Esophagus squamous epithelium (tissue), 4 donors: ENCODE measurements at regions not wholly inside any gene's neighbourhood (a gene's known extent, or its start where the extent isn't known, plus 50 kb on each side); places are given as distances from the start of the nearest gene placed in this dataset.

Source experiments
- POLR2A ChIP-seq, 4 donors: fragments of 450-650 bp; IDR thresholded peaks; one replicate each; pipeline ENCODE4 v1.6.1; 2017; ENCODE audit warnings: antibody characterized with exemption in 4 of 4, mild to moderate bottlenecking in 4 of 4, moderate library complexity in 3 of 4
- TF ChIP-seq, protein P1 (sequence below), 6 experiments: fragments of 450-650 bp in 4 of 6; fragments of 200-600 bp in 2 of 6; sonication (generic) in 2 of 6; IDR thresholded peaks; one replicate each; pipeline ENCODE4 v1.5.1; 2016 to 2019; ENCODE audit warnings: antibody characterized with exemption in 6 of 6, mild to moderate bottlenecking in 4 of 6, moderate library complexity in 4 of 6

GRCh38 chr2:177030451-177031105 is 182.0 kb upstream of the HNRNPA3 start:
- TF ChIP-seq, protein P1, sequence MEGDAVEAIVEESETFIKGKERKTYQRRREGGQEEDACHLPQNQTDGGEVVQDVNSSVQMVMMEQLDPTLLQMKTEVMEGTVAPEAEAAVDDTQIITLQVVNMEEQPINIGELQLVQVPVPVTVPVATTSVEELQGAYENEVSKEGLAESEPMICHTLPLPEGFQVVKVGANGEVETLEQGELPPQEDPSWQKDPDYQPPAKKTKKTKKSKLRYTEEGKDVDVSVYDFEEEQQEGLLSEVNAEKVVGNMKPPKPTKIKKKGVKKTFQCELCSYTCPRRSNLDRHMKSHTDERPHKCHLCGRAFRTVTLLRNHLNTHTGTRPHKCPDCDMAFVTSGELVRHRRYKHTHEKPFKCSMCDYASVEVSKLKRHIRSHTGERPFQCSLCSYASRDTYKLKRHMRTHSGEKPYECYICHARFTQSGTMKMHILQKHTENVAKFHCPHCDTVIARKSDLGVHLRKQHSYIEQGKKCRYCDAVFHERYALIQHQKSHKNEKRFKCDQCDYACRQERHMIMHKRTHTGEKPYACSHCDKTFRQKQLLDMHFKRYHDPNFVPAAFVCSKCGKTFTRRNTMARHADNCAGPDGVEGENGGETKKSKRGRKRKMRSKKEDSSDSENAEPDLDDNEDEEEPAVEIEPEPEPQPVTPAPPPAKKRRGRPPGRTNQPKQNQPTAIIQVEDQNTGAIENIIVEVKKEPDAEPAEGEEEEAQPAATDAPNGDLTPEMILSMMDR (IDR thresholded peaks at IDR 0.05): no peak
- TF ChIP-seq POLR2A (IDR thresholded peaks at IDR 0.05): no peak
